PFSK-1 (cell line): ENCODE measurements at regions not wholly inside any gene's neighbourhood (a gene's known extent, or its start where the extent isn't known, plus 50 kb on each side); places are given as distances from the start of the nearest gene placed in this dataset.

Experiments used
- POLR2AphosphoS5 ChIP-seq: IDR thresholded peaks from 2 replicates; pipeline ENCODE4 v1.6.1; 2012; ENCODE audit warnings: low read depth, mild to moderate bottlenecking, control low read depth, low read length, moderate library complexity
- SIN3A ChIP-seq: IDR thresholded peaks from 2 replicates; pipeline ENCODE4 v1.6.1; 2012; ENCODE audit warnings: mild to moderate bottlenecking, low read length, moderate library complexity, borderline replicate concordance; ENCODE audit not compliant: insufficient read depth
- TF ChIP-seq, protein P1 (sequence below), 2 experiments: IDR thresholded peaks; 2 replicates each; pipeline versions ENCODE4 v1.6.1 to v1.8.0; 2011 to 2012; ENCODE audit warnings: low read depth in 2 of 2, low read length in 2 of 2, control low read depth in 1 of 2, inconsistent platforms in 1 of 2, mild to moderate bottlenecking in 1 of 2, moderate library complexity in 1 of 2; ENCODE audit not compliant: insufficient read depth in 1 of 2

DNA sequence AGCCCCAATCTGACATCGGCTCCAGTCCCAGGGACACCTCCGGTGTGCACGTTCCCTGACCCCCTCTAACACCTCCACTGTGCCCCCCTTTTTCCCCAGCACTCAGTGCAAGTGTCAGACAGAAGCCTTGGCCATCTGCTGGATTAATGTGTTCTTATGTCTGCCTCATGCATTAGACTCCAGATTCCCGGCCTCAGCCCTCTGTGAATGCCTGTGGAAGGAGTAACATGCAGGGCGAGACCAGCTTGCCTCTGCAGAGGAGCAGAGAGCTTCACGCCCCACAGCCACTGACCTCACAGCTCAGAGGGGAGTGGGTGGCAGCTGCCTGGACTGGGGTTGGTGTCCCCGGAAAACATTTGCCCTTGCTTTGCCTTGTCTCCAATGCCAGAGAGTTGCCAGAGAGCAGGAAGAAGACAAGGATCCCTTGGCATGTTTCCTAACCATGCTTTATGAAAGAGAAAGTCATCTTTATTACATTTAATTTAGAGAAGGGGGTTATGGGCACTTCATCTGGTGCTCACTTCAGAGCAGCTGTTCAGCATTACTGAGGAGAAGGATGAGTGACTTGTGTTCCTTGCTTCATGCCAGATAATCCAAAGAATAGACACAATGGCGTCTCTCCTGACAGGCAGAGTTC is 91.6 kb upstream of the CXCL12 start:
- TF ChIP-seq POLR2AphosphoS5 (no peak), SIN3A (no peak)
- TF ChIP-seq, protein P1, sequence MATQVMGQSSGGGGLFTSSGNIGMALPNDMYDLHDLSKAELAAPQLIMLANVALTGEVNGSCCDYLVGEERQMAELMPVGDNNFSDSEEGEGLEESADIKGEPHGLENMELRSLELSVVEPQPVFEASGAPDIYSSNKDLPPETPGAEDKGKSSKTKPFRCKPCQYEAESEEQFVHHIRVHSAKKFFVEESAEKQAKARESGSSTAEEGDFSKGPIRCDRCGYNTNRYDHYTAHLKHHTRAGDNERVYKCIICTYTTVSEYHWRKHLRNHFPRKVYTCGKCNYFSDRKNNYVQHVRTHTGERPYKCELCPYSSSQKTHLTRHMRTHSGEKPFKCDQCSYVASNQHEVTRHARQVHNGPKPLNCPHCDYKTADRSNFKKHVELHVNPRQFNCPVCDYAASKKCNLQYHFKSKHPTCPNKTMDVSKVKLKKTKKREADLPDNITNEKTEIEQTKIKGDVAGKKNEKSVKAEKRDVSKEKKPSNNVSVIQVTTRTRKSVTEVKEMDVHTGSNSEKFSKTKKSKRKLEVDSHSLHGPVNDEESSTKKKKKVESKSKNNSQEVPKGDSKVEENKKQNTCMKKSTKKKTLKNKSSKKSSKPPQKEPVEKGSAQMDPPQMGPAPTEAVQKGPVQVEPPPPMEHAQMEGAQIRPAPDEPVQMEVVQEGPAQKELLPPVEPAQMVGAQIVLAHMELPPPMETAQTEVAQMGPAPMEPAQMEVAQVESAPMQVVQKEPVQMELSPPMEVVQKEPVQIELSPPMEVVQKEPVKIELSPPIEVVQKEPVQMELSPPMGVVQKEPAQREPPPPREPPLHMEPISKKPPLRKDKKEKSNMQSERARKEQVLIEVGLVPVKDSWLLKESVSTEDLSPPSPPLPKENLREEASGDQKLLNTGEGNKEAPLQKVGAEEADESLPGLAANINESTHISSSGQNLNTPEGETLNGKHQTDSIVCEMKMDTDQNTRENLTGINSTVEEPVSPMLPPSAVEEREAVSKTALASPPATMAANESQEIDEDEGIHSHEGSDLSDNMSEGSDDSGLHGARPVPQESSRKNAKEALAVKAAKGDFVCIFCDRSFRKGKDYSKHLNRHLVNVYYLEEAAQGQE (IDR thresholded peaks at IDR 0.05; ENCODE audit: insufficient read depth in 1 of 2, low read depth in 2 of 2, low read length in 2 of 2): no peak
